ENCODE measurements at regions not wholly inside any gene's neighbourhood (a gene's known extent, or its start where the extent isn't known, plus 50 kb on each side); places are given as distances from the start of the nearest gene placed in this dataset.

DNA sequence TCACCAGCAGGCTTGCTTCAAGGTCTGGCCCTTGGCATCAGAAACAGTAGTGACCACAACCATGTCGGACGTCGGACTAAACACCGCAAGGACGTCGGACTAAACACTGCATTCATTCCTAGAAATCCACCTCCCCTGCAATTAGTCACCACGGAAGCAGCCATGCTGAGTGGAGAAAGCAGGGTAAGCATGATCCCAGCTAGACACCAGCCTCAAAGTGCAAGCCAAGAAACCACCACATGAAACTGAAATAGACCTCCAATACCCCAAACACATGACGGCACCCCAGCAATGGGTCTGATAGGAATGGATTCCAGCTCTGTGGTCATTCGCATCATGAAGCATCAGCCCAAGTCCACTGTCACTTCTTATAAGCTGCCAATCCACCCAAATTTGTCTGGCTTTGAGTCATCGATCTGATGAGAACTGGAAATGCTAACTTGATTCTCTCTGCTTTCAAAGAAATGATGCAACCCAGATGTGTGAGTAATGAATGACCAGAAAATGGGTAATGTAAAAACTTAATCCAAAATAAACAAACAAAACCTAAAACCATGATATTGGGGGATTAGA is 348.3 kb upstream of the TMCO5A start:
- no peak for DNase-seq

DNA sequence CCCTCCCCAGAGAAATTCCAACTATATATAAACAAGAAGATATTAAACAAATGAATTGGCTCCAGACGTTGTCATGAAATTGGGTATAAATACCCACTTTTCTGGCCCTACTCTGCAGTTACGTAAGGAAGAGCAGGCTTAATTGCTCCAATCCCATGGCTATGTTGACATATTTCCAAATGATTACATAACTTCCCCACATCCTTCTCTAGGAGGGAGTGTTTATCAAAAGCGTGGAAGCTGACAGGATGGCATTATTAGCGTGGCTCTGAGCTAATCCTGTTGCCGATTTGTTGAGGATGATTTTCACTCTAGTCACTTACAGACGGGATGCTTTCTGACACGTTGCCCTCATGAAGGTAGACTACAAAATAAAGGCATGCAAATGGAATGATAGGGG is 347.5 kb upstream of the TMCO5A start:
- DNase-seq: no peak

DNA sequence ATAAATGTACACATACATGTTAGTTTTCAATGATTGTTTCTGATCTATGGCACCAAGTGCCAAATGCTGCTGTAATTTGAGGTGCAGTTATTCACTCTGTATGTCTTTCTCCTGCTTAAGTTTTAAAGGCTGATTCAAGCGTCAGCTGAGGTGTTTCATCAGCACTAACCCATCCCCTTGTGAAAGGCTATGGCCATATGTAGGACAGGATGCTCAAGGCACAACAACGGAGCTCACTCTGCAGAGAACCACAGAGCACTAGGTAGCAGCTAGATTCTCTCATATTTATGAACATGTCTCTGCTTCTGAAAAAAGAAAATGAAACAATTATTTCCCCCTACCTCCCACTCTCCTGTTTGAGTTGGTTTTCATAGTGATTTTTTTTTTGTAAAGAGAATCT is 340.0 kb upstream of the TMCO5A start:
- DNase-seq: no peak

DNA sequence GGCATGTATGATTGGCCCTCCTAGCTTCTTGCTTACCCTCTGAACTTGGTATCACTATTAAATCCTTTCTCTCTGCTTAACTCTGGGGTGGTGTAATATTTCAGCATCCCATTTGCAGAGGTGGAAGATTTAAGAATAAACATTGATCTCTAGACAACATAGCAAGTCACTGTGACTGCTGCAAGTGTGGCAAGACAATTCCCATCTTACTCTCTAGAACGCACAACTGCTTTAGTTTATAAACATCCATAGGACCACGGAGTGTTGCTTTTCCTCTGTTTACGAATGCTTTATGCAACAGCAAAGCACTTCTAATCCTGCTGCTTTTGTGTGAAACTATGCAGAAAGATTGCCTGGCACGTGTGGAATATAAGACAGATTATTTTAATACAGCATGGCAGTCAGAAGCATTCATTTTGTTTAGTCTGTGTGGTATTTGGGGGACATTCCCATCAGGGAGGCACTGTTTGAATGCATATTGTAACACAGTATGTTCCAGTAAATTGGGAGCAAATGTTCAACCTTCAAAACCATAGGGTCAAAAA is 338.9 kb upstream of the TMCO5A start:
- no peak for DNase-seq

DNA sequence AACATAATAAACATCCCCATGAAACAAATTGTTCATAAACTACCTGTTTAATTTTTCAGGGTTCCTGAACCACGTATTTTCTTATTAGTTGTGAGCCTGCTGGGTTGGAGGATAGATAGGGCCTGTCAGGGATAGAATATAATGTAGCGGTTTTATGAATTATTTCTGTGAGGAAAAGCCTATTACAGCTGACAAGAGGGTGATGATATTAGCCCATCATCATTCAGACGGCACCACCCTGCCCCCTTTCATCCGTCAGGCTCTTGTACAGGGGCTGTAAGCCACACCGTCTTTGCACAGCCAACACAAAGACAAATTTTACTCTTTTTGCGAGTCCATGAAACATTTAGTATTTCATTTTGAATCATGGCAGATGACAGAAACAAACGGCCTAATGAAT is 335.3 kb upstream of the TMCO5A start:
- DNase-seq: no peak

DNA sequence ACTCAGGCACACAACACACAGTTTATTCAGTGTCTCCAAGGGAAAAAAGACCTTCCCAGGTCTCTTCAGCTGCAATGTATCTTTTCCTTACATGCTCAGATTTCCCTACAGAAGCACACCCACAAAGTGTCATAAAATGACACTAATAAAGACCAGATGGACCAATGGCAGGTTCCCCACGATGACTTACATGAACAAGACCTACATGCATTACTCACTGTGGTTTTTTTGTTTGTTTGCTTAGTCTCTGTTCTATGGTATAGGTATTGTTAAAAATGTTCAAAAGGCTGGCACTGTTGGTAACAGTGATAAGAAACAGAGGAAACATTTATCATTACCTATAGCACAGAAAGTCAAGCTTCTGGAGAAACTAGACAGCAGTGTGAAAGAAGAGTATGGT is 318.2 kb upstream of the TMCO5A start:
- no peak for DNase-seq

DNA sequence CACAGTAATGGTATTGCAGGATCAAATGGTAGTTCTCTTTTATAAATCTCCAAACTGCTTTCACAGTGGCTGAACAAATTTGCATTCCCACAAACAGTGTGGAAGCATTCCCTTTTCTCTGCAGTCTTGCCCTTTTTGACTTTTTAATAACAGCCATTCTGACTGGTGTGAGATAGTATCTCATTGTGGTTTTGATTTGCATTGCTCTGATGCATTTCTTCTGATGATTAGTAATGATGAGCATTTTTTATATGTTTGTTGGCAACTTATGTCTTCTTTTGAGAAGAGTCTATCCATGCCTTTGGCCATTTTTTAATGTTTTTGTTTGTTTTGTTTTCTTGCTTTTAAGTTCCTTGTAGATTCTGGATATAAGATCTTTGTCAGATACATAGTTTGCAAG is 316.1 kb upstream of the TMCO5A start:
- DNase-seq: no peak

DNA sequence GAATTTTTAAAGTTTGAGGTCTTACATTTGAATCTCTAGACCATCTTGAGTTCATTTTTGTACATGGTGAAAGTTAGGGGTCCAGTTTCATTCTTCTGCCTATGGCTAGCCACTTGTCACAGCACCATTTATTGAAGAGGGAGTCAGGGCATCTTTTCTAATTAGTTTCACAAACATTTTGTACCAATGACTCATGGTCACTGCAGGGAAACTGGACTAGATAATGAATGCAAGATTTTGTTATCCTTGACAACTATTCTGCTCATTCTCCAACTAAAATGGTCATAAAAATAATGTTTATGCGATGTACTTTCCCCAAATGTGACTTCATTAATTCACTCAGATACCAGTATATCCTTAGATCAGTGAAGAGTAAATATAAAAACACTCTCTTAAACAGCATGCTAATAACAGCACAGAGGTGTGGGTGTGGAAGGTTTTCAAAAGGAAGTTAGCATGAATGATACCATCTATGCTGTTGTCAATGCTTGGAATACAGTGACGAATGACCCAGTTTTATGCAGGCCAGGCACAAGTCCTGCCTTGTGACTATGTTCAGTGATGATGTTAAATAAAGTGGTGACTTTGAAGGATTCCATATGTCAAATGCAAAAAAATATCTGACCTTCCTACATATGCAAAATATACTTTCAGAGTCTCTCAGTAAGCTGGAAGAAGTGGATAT is 314.9 kb upstream of the TMCO5A start:
- no peak for DNase-seq

- DNase-seq: no peak
These were observed 308.9 kb upstream of the TMCO5A start for GRCh38 chr15:37625576-37625975.

GRCh38 chr15:37628507-37628906 is 305.9 kb upstream of the TMCO5A start:
- DNase-seq: no peak

DNA sequence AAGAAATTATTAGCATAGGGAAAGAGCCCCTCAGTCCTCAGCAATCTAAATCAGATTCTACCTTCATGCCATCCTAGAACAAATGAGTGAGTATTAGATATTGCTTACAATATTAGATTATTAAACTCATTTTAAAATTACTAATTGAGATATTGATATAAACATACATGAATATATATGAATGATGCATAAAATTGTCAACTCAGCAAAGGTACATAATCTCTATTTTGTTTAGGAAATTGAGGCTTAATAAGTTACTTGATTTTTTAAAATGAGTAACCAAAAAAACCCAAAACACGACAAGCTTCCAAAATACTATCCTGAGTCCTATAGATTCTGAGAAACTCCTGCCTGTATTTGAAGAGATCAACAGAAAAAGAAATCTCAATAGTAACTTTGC is 297.7 kb upstream of the TMCO5A start:
- no peak for DNase-seq

DNA sequence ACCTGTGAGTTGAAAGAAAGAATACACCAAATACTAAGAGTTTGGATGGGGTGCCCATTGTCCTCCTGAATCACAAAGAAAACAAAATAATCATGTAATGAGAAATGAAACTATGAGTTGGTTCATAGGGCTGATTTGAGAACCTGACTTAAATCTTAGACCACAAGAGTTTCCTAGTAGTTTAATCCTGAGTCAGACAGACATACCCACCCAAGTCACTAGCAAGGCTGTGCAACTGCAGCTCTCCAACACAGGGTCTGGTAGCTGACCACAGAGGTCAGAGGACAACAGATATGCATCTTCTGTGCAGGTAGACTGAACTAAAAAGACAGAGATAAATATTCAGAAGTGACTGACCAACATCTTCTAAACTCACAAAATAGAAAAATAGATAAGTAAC is 296.3 kb upstream of the TMCO5A start:
- no peak for DNase-seq

DNA sequence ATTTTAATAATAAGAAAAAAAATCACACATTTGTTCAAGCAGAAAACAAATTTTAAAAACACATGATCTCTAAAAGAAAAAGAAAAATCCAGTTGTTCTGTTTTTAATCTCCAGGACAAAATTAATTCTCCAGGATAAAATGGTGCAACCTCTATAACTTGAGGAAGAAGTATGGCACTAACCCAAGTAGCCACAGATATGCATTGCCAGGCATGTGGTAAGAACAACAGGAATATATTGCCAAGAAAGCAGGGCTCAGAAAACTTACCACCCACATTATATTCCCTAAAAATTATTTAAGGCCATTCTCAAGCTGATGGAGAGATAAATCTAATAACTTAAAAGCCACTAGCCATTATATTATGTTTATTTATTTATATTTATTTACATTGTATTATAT is 295.7 kb upstream of the TMCO5A start:
- DNase-seq: no peak

DNA sequence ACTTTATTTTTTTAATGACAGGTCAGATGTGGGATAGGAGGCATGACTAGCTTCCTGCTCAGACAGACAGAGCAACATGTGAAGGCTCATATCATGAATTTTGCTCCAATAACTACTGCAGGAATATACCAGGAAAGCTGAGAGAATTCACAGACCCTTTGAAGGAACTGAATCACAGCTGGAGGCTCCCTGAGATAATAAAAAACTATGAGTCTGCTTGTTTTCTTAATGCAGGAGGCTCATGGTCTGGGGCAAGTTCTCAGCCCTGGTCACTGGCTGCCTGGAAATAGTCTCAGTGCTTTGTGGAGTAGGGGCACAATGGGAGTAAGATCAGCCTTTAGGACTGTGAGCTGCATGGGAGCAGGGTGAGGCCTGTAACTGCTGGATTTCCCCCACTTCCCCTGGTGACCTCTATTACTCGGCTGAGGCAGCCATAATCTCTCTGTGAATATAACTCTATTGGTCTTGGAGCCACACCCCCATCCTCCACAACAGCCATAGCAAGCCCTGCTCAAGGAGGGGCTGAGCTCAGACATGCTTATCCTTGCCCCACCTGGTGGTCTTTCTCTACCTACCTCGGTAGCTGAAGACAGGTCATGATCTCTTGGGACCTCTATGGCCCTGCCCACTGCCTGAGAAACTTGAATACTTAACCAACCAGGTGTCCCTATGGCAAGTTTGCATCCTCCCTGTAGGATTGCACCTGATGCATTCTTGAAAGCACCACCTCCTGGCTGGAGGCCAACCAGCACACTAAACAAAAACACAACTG is 281.6 kb upstream of the TMCO5A start:
- DNase-seq: no peak

GRCh38 chr15:37678124-37678523 is 256.3 kb upstream of the TMCO5A start:
- DNase-seq: no peak

- no peak for DNase-seq
These were observed 254.8 kb upstream of the TMCO5A start for GRCh38 chr15:37679627-37680026.

- no peak for DNase-seq
These were observed 252.1 kb upstream of the TMCO5A start for GRCh38 chr15:37682304-37682703.

GRCh38 chr15:37691911-37692310 is 242.5 kb upstream of the TMCO5A start:
- no peak for DNase-seq

DNA sequence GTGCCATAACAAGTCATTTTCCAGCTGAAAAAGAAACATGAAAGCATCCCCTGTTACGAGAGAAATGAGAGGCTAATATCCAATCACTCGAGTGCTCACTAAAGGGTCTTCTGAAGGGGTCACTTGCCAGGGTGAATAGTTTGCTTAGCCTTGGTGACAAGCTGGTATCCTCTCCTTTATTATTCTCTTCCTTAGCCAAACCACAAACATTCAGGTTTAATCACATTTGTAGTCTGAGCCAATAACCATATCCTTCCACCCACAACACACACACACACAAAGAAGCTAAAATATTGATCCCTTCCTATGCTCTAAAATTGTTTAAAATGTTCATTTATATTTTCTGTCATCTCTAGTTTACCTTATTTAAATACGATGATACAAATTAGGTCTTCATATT is 240.5 kb upstream of the TMCO5A start:
- no peak for DNase-seq

DNA sequence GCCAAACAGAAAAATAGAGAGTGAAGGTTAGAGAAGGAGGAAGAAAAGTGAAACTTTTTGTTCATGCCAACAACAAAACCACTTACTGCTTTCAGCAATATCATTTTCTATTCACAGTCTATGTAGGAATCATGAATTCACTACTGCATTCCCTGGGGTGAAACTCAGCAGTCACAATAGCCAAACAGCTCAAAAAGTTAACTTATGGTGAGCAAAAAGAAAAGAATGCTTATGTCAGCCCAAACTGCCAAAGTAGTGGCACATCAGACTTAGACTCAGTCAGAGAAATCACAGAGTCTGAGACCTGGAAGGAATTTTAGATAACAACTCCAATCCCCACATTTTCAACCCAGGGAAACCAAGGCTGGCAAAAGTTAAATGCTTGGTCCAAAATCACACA is 238.7 kb upstream of the TMCO5A start:
- no peak for DNase-seq

- DNase-seq: no peak
These were observed 235.8 kb upstream of the TMCO5A start for GRCh38 chr15:37698679-37699078.

DNA sequence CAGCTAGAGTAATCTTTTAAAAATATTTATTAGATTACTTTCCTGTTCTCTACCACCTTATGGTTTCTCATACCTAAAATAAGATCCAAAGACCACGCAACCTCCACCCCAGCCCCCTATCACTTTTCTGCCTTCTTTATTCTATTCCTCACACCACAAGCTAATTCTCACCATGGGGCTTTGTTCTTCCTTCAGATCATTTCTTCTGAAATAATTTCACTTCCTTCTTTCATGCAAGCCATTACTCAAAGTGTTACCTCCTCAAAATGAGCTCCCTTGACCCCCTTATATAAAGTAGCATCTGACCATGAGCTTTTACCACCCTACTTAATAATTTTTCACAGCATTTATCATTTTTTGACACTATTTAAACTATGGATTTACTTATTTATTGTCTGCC is 233.2 kb upstream of the TMCO5A start:
- DNase-seq: no peak

- DNase-seq: no peak
These were observed 224.8 kb upstream of the TMCO5A start for GRCh38 chr15:37709669-37710068.

DNA sequence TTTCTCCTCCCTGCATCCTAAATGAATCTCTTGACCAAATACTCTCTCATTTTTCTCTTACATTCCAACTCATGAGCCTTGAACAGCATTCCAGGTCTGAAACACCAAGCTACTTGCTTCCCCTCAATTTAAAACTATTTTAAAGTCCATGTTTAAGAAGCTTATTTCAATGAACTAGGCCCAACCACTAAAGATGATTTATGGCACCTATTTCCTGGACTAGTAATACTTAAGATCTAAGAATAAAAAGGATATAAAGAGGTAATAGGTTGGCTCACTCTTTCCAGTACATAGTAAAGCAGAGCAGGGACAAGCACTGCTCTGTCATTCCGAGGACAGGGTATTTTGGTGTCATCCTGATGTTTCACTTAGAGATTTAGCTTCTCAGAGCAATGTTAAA is 219.3 kb upstream of the TMCO5A start:
- no peak for DNase-seq

Data from kidney glomerular epithelial cell (primary cell).